Smooth muscle cell (in vitro differentiated cells): ENCODE measurements at regions not wholly inside any gene's neighbourhood (a gene's known extent, or its start where the extent isn't known, plus 50 kb on each side); places are given as distances from the start of the nearest gene placed in this dataset.
A peak's percentile ranks its signal among the peaks of the same experiment; 100 is the strongest.

ENCODE experiments used
- DNase-seq: peaks from one replicate; lab custom pipeline; 2025; ENCODE audit not compliant: unreplicated experiment; lab: John Stamatoyannopoulos, UW
- H2AFZ ChIP-seq: fragments of 200-600 bp; sonication (generic); 2 replicates; pipeline ENCODE4 v1.6.0; 2016; ENCODE audit warnings: antibody characterized with exemption, low read depth, mild to moderate bottlenecking
- H3F3A ChIP-seq: fragments of 200-600 bp; sonication (generic); 2 replicates; pipeline ENCODE4 v1.6.0; 2017; ENCODE audit warnings: antibody characterized with exemption, low read depth
- H3K27ac ChIP-seq: fragments of 200-600 bp; sonication (generic); 2 replicates; pipeline ENCODE4 v1.5.1; 2016; ENCODE audit warnings: low read depth, mild to moderate bottlenecking
- H3K27me3 ChIP-seq: fragments of 200-600 bp; sonication (generic); 2 replicates; pipeline ENCODE4 v1.6.1; 2016; ENCODE audit warnings: low read depth, mild to moderate bottlenecking
- H3K36me3 ChIP-seq: fragments of 200-600 bp; sonication (generic); 2 replicates; pipeline ENCODE4 v1.5.1; 2016; ENCODE audit warnings: low read depth
- H3K4me1 ChIP-seq: fragments of 200-600 bp; sonication (generic); 2 replicates; pipeline ENCODE4 v1.5.1; 2016; ENCODE audit warnings: low read depth
- H3K4me2 ChIP-seq: fragments of 200-600 bp; sonication (generic); 2 replicates; pipeline ENCODE4 v1.6.0; 2016; ENCODE audit warnings: mild to moderate bottlenecking
- H3K4me3 ChIP-seq: fragments of 200-600 bp; sonication (generic); 2 replicates; pipeline ENCODE4 v1.5.1; 2016; ENCODE audit warnings: mild to moderate bottlenecking
- H3K79me2 ChIP-seq: fragments of 200-600 bp; sonication (generic); 2 replicates; pipeline ENCODE4 v1.6.0; 2016; ENCODE audit warnings: low read depth, mild to moderate bottlenecking
- H3K9ac ChIP-seq: fragments of 200-600 bp; sonication (generic); 2 replicates; pipeline ENCODE4 v1.6.0; 2016; ENCODE audit warnings: low read depth
- H3K9me3 ChIP-seq: fragments of 200-600 bp; sonication (generic); replicated peaks from 2 replicates; pipeline ENCODE4 v1.5.1; 2016; ENCODE audit warnings: low read depth
- H4K20me1 ChIP-seq: fragments of 200-600 bp; sonication (generic); 2 replicates; pipeline ENCODE4 v1.6.0; 2016; ENCODE audit warnings: low read depth
- CTCF ChIP-seq: fragments of 200-600 bp; sonication (generic); IDR thresholded peaks from 2 replicates; pipeline ENCODE4 v1.5.1; 2017; ENCODE audit warnings: borderline replicate concordance, mild to moderate bottlenecking, antibody characterized with exemption; ENCODE audit not compliant: insufficient read depth, poor library complexity, severe bottlenecking
- WGBS: methylation state at CpG from one replicate; pipeline ENCODE4 v1.1.7; 2016; ENCODE audit warnings: low lambda C conversion rate; 5-methylcytosine and 5-hydroxymethylcytosine counted together

- Histone ChIP-seq H3K4me3 (no peak overlapping the region), H3K27ac (no peak overlapping the region), H4K20me1 (no peaks in the 10 kb centered on the region), H3K9me3 (no peaks in the 10 kb centered on the region), H3F3A (no peaks in the 10 kb centered on the region), H3K4me2 (no peak overlapping the region), H3K9ac (no peak overlapping the region), H3K27me3 (no peaks in the 10 kb centered on the region), H2AFZ (peak overlapping the region; percentile 90), H3K4me1 (no peaks in the 10 kb centered on the region), H3K79me2 (no peaks in the 10 kb centered on the region), H3K36me3 (no peaks in the 10 kb centered on the region)
- no peak for TF ChIP-seq CTCF
- DNase-seq = no peak
Measured at GRCh38 chrX:34072906-34073305, 59.2 kb downstream of the FAM47A start.

GRCh38 chrX:34063616-34064015 is 68.5 kb downstream of the FAM47A start:
- H2AFZ ChIP-seq = no peak overlapping the region
- no peak overlapping the region for H3K27ac ChIP-seq
- H3K4me2 ChIP-seq = no peak overlapping the region
- no peaks in the 10 kb centered on the region for H3K9me3 ChIP-seq
- no peaks in the 10 kb centered on the region for H3K36me3 ChIP-seq
- no peak overlapping the region for H3K4me3 ChIP-seq
- no peaks in the 10 kb centered on the region for H4K20me1 ChIP-seq
- H3K27me3 ChIP-seq = no peaks in the 10 kb centered on the region
- no peaks in the 10 kb centered on the region for H3K79me2 ChIP-seq
- no peak overlapping the region for H3K9ac ChIP-seq
- no peak for TF ChIP-seq CTCF
- 90% methylated on average over 1 of the region's 1 CpG for WGBS
- no peaks in the 10 kb centered on the region for H3F3A ChIP-seq
- DNase-seq = no peak
- no peaks in the 10 kb centered on the region for H3K4me1 ChIP-seq

DNA sequence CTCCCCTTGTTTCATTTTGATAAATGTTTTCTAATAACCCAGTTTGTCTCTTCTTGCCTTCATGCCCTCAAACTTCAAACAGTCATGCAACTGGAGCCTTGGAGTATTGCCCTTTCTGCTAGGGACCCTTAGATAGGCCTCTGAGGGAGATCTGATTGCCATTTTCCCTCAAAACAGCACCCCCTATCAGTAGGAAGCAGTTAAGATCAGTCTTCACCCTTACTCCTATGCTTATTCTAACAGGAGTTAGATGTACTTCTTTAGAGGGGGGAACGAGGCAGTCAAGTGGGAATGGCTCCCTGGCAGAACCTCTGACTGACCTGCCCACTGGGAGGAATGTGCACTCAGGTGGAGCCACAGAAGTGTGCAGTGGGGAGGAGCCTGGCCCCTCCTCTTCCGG is 74.1 kb downstream of the FAM47A start:
- Histone ChIP-seq H3K36me3 (no peaks in the 10 kb centered on the region), H3K4me1 (peaks cover 3% of the 10 kb centered on the region), H3K9me3 (no peaks in the 10 kb centered on the region), H3K9ac (no peak overlapping the region), H3K79me2 (no peaks in the 10 kb centered on the region), H3K4me3 (no peak overlapping the region), H3K27ac (no peak overlapping the region), H3F3A (no peaks in the 10 kb centered on the region), H2AFZ (no peak overlapping the region), H3K27me3 (no peaks in the 10 kb centered on the region), H4K20me1 (no peaks in the 10 kb centered on the region), H3K4me2 (no peak overlapping the region)
- no peak for DNase-seq
- TF ChIP-seq CTCF = no peak
- WGBS = 94% methylated on average over 2 of the region's 2 CpGs

DNA sequence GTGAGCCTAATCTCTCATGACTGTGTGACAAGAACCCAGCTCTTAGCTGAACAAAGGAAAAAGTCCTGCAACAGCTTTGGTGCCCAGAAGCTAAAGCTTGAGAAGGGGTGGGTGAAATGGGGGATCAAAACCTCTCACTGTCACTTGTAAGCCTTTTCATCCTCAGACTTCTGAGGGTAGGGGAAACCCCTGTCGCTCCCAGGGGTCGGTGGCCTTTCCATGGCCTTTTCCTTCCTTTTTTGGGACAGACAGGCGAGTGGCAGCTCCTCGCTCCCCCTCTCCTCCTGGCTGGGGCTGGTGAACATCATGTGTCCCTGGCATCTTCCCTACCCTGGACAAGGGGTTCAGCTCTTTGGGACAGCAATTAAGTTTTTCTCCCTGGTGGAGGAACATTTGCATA is 78.2 kb downstream of the FAM47A start:
- peaks cover 3% of the 10 kb centered on the region for H3K4me1 ChIP-seq
- no peak overlapping the region for H3K27ac ChIP-seq
- TF ChIP-seq CTCF = no peak
- H2AFZ ChIP-seq = no peak overlapping the region
- WGBS = 45% methylated on average over 4 of the region's 4 CpGs
- H3K79me2 ChIP-seq = no peaks in the 10 kb centered on the region
- H3K9me3 ChIP-seq = no peaks in the 10 kb centered on the region
- H3K4me3 ChIP-seq = no peak overlapping the region
- H3K9ac ChIP-seq = no peak overlapping the region
- DNase-seq = no peak
- H4K20me1 ChIP-seq = no peaks in the 10 kb centered on the region
- no peaks in the 10 kb centered on the region for H3F3A ChIP-seq
- no peaks in the 10 kb centered on the region for H3K36me3 ChIP-seq
- no peaks in the 10 kb centered on the region for H3K27me3 ChIP-seq
- no peak overlapping the region for H3K4me2 ChIP-seq
